ENCODE measurements at regions not wholly inside any gene's neighbourhood (a gene's known extent, or its start where the extent isn't known, plus 50 kb on each side); places are given as distances from the start of the nearest gene placed in this dataset.

- Mint-ChIP-seq H3K4me3 (no peak overlapping the region), H3K36me3 (peaks cover 3% of the 10 kb centered on the region), H3K27me3 (ENCODE audit: insufficient read depth, low read depth) (peaks cover under 1% of the 10 kb centered on the region), H3K4me1 (no peaks in the 10 kb centered on the region), H3K9me3 (peaks cover 36% of the 10 kb centered on the region), H3K27ac (no peak overlapping the region)
- H3K27me3 ChIP-seq, result no peaks in the 10 kb centered on the region
- H3F3A ChIP-seq (ENCODE audit: low read depth), result no peaks in the 10 kb centered on the region
- no peak overlapping the region for H3K4me2 ChIP-seq
- H4K20me1 ChIP-seq (ENCODE audit: low read depth), result no peaks in the 10 kb centered on the region
- H3K4me1 ChIP-seq, result no peaks in the 10 kb centered on the region
- TF ChIP-seq CTCF (IDR thresholded peaks at IDR 0.05) (no peak), EZH2 (IDR thresholded peaks at IDR 0.05) (no peak), EZH2phosphoT487 (IDR thresholded peaks at IDR 0.05) (no peak)
- no peak overlapping the region for H3K9ac ChIP-seq
- H2AFZ ChIP-seq (replicated peaks), result no peak overlapping the region
- no peak overlapping the region for H3K27ac ChIP-seq
- DNase-seq (ENCODE audit: low spot score), result no peak
- no peaks in the 10 kb centered on the region for H3K79me2 ChIP-seq (ENCODE audit: low read depth)
- H3K9me3 ChIP-seq (ENCODE audit: low read depth), result peaks cover 8% of the 10 kb centered on the region
- no peak overlapping the region for H3K4me3 ChIP-seq
- no peaks in the 10 kb centered on the region for H3K36me3 ChIP-seq
Measured at GRCh38 chr2:7803515-7803914, 878.3 kb upstream of the ID2 start.

GRCh38 chr2:7809640-7810039, 872.2 kb upstream of the ID2 start:
- Histone ChIP-seq H3K36me3 (no peaks in the 10 kb centered on the region), H3K9me3 (ENCODE audit: low read depth) (no peaks in the 10 kb centered on the region), H3K4me1 (no peaks in the 10 kb centered on the region), H3K27me3 (no peaks in the 10 kb centered on the region), H2AFZ (replicated peaks) (no peak overlapping the region), H3F3A (ENCODE audit: low read depth) (no peaks in the 10 kb centered on the region), H4K20me1 (ENCODE audit: low read depth) (no peaks in the 10 kb centered on the region), H3K4me2 (no peak overlapping the region), H3K27ac (no peak overlapping the region), H3K4me3 (no peak overlapping the region), H3K79me2 (ENCODE audit: low read depth) (no peaks in the 10 kb centered on the region), H3K9ac (no peak overlapping the region)
- Mint-ChIP-seq H3K36me3 (no peaks in the 10 kb centered on the region), H3K27me3 (ENCODE audit: insufficient read depth, low read depth) (no peaks in the 10 kb centered on the region), H3K27ac (no peak overlapping the region), H3K4me1 (no peaks in the 10 kb centered on the region), H3K4me3 (no peak overlapping the region), H3K9me3 (peaks cover 7% of the 10 kb centered on the region)
- no peak for DNase-seq (ENCODE audit: low spot score)
- no peak for TF ChIP-seq EZH2 (IDR thresholded peaks at IDR 0.05)
- TF ChIP-seq CTCF (IDR thresholded peaks at IDR 0.05), result no peak
- no peak for TF ChIP-seq EZH2phosphoT487 (IDR thresholded peaks at IDR 0.05)

DNA sequence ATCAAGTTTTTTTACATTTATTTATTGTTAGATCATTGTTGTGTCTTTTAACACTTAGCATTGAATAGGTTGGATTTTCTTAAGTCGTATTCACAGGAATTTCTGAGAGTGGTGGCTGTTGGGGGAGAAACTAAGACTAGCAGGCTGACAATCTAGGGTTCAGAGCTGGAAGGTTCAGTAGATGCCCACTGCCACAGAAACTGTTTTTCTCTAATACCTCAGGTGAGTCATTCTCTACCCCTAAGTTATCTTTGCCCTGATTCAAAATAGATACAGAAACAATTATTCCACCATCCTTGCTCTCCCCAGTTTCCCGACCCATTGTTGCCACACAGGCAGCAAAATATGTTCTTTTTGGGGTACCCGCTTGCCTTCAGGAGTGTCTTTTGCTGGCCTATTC, 870.8 kb upstream of the ID2 start:
- Histone ChIP-seq H3F3A (ENCODE audit: low read depth) (no peaks in the 10 kb centered on the region), H3K4me1 (no peaks in the 10 kb centered on the region), H3K27me3 (no peaks in the 10 kb centered on the region), H3K27ac (no peak overlapping the region), H3K9ac (no peak overlapping the region), H2AFZ (replicated peaks) (no peak overlapping the region), H3K4me3 (no peak overlapping the region), H3K4me2 (no peak overlapping the region), H3K79me2 (ENCODE audit: low read depth) (no peaks in the 10 kb centered on the region), H3K9me3 (ENCODE audit: low read depth) (no peaks in the 10 kb centered on the region), H4K20me1 (ENCODE audit: low read depth) (no peaks in the 10 kb centered on the region), H3K36me3 (no peaks in the 10 kb centered on the region)
- Mint-ChIP-seq H3K27me3 (ENCODE audit: insufficient read depth, low read depth) (no peaks in the 10 kb centered on the region), H3K27ac (no peak overlapping the region), H3K36me3 (no peaks in the 10 kb centered on the region), H3K4me1 (no peaks in the 10 kb centered on the region), H3K4me3 (no peak overlapping the region), H3K9me3 (peaks cover 7% of the 10 kb centered on the region)
- no peak for TF ChIP-seq CTCF (IDR thresholded peaks at IDR 0.05)
- TF ChIP-seq EZH2 (IDR thresholded peaks at IDR 0.05), result no peak
- no peak for TF ChIP-seq EZH2phosphoT487 (IDR thresholded peaks at IDR 0.05)
- no peak for DNase-seq (ENCODE audit: low spot score)
